ENCODE measurements at regions not wholly inside any gene's neighbourhood (a gene's known extent, or its start where the extent isn't known, plus 50 kb on each side); places are given as distances from the start of the nearest gene placed in this dataset.
A peak's percentile ranks its signal among the peaks of the same experiment; 100 is the strongest.

DNA sequence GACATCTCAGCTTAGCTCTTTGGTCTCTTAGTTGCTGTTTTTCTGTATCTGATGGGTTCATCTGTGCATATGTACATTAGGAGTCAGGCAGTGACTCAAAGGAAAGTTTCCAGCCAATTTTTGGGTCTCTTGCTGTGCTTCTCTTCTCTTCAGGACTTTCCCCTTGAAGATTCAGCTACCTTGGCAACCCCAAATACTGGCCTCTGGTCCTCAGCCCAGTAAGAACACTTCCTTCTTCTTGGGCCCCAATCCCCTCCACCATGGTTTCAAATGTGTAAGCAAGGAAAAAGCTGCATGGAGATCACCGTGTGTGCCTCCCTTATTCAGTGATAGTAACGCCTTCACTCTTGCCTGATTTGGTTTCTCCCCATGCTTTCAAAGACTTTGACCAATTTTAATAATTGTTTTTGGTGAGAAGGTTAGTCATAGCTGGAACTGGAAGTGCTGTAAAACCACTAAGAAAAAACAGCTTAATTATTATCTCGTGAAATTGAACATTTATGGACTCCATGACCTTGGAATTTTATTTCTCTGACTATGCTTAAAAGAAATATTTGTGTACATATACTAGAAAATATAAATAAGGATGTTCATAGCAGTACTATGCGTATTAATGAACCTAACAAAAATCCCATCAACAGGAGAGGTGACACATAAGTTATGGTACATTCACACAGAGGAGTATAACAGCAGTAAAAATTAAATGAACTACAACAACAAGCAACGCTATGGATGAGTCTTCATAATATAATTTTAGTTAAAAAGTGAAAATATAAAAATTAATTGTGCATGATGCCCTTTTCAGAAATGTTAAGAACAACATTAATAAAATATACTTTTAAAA, 125.3 kb upstream of the BCL6 start:
- H3K4me2 ChIP-seq (ENCODE audit: control insufficient read depth, insufficient read depth) = no peak overlapping the region
- H2AFZ ChIP-seq (ENCODE audit: control insufficient read depth, low read depth, low read length) = no peak overlapping the region
- no peak overlapping the region for H3K9ac ChIP-seq (ENCODE audit: control insufficient read depth, insufficient read depth, low read length)
- DNase-seq (ENCODE audit: low read depth, low spot score) = no peak
- ChIA-PET CTCF (interaction anchor here (1.3 to 1.8 kb wide), 2 partner anchors 105 to 121 kb away, joined by 4 to 5 read pairs; no protein-coding TSS in a partner anchor), SMC1A (ENCODE audit: uncharacterized antibody, unreplicated experiment) (interaction anchor here (0.8 to 1.7 kb wide), 10 partner anchors 9 to 108 kb away, joined by 3 to 5 read pairs (median 3); no protein-coding TSS in a partner anchor), POLR2A (no interaction called here), RAD21 (ENCODE audit: unreplicated experiment) (interaction anchor here (1.0 to 1.2 kb wide), 2 partner anchors 36 to 71 kb away, joined by 3 read pairs; no protein-coding TSS in a partner anchor)
- H3K79me2 ChIP-seq (ENCODE audit: control insufficient read depth, insufficient read depth, low read length) = no peaks in the 10 kb centered on the region
- H3K4me3 ChIP-seq = no peak overlapping the region
- in situ Hi-C loops (cut with MboI) (no loop called here), intact Hi-C loops (cut with micrococcal nuclease; ENCODE audit: unreplicated experiment) (no loop called here)
- no peaks in the 10 kb centered on the region for H3K36me3 ChIP-seq (ENCODE audit: control insufficient read depth in 2 of 2, insufficient read depth in 2 of 2, low read length in 1 of 2)
- no peaks in the 10 kb centered on the region for H3K27me3 ChIP-seq (replicated peaks in 1 of 2; ENCODE audit: control insufficient read depth in 2 of 2, insufficient read depth in 2 of 2, low read length in 1 of 2)
- no TSS peak for BruUV-seq (replicated peaks)
- H3K9me3 ChIP-seq (replicated peaks; ENCODE audit: control insufficient read depth, insufficient read depth, low read length) = no peaks in the 10 kb centered on the region
- WGBS (ENCODE audit: insufficient coverage, insufficient replicate concordance, low lambda C conversion rate, missing lambda C conversion rate) = 24% methylated on average over 5 of the region's 5 CpGs
- FAIRE-seq = peak; percentile 38
- H4K20me1 ChIP-seq (ENCODE audit: control insufficient read depth, insufficient read depth) = no peaks in the 10 kb centered on the region
- peak; percentile 94 for ATAC-seq
- no peak overlapping the region for H3K27ac ChIP-seq (ENCODE audit: control insufficient read depth, insufficient read depth)
- no peaks in the 10 kb centered on the region for H3K4me1 ChIP-seq (ENCODE audit: control insufficient read depth, insufficient read depth, low read length)
- TF ChIP-seq, protein P1, sequence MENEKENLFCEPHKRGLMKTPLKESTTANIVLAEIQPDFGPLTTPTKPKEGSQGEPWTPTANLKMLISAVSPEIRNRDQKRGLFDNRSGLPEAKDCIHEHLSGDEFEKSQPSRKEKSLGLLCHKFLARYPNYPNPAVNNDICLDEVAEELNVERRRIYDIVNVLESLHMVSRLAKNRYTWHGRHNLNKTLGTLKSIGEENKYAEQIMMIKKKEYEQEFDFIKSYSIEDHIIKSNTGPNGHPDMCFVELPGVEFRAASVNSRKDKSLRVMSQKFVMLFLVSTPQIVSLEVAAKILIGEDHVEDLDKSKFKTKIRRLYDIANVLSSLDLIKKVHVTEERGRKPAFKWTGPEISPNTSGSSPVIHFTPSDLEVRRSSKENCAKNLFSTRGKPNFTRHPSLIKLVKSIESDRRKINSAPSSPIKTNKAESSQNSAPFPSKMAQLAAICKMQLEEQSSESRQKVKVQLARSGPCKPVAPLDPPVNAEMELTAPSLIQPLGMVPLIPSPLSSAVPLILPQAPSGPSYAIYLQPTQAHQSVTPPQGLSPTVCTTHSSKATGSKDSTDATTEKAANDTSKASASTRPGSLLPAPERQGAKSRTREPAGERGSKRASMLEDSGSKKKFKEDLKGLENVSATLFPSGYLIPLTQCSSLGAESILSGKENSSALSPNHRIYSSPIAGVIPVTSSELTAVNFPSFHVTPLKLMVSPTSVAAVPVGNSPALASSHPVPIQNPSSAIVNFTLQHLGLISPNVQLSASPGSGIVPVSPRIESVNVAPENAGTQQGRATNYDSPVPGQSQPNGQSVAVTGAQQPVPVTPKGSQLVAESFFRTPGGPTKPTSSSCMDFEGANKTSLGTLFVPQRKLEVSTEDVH (IDR thresholded peaks at IDR 0.05; ENCODE audit: low read depth, partially characterized antibody) = no peak
- TF ChIP-seq CHD2 (IDR thresholded peaks at IDR 0.05; ENCODE audit: borderline replicate concordance, low read depth, low read length) (no peak), HDAC6 (IDR thresholded peaks at IDR 0.05; ENCODE audit: unreplicated experiment) (no peak), STAT1 (conservative IDR thresholded peaks at IDR 0.05) (no peak), ATF7 (IDR thresholded peaks at IDR 0.05; ENCODE audit: low read depth) (no peak), JUNB (IDR thresholded peaks at IDR 0.05) (peak; percentile 72), GABPA (IDR thresholded peaks at IDR 0.05; ENCODE audit: low read depth) (no peak), SUZ12 (IDR thresholded peaks at IDR 0.05; ENCODE audit: unreplicated experiment) (no peak), TCF3 (IDR thresholded peaks at IDR 0.05; ENCODE audit: borderline replicate concordance, insufficient read depth, low read depth, low read length) (no peak), RAD21 (IDR thresholded peaks at IDR 0.05; ENCODE audit: insufficient read depth, low read depth, low read length) (no peak), YBX1 (IDR thresholded peaks at IDR 0.05) (no peak), POU2F2 (IDR thresholded peaks at IDR 0.05; ENCODE audit: borderline replicate concordance, low read depth, low read length) (no peak), CBX3 (IDR thresholded peaks at IDR 0.05; ENCODE audit: borderline replicate concordance, low read depth) (no peak), BACH1 (IDR thresholded peaks at IDR 0.05; ENCODE audit: borderline replicate concordance) (no peak), ETV6 (conservative IDR thresholded peaks at IDR 0.05 in 1 of 2, IDR thresholded peaks at IDR 0.05 in 1 of 2; ENCODE audit: borderline replicate concordance in 1 of 2, low read depth in 1 of 2) (no peak), PML (IDR thresholded peaks at IDR 0.05; ENCODE audit: low read length) (no peak), MYB (IDR thresholded peaks at IDR 0.05; ENCODE audit: borderline replicate concordance, low read depth, low read length) (no peak)
- TF ChIP-seq, protein P2, sequence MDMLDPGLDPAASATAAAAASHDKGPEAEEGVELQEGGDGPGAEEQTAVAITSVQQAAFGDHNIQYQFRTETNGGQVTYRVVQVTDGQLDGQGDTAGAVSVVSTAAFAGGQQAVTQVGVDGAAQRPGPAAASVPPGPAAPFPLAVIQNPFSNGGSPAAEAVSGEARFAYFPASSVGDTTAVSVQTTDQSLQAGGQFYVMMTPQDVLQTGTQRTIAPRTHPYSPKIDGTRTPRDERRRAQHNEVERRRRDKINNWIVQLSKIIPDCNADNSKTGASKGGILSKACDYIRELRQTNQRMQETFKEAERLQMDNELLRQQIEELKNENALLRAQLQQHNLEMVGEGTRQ (IDR thresholded peaks at IDR 0.05; ENCODE audit: borderline replicate concordance, low read depth, low read length) = no peak
- TF ChIP-seq, protein P3, sequence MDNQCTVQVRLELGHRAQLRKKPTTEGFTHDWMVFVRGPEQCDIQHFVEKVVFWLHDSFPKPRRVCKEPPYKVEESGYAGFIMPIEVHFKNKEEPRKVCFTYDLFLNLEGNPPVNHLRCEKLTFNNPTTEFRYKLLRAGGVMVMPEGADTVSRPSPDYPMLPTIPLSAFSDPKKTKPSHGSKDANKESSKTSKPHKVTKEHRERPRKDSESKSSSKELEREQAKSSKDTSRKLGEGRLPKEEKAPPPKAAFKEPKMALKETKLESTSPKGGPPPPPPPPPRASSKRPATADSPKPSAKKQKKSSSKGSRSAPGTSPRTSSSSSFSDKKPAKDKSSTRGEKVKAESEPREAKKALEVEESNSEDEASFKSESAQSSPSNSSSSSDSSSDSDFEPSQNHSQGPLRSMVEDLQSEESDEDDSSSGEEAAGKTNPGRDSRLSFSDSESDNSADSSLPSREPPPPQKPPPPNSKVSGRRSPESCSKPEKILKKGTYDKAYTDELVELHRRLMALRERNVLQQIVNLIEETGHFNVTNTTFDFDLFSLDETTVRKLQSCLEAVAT (IDR thresholded peaks at IDR 0.05) = no peak
